Stomach smooth muscle (tissue), 2 donors: ENCODE measurements at regions not wholly inside any gene's neighbourhood (a gene's known extent, or its start where the extent isn't known, plus 50 kb on each side); places are given as distances from the start of the nearest gene placed in this dataset.

Experiments used
- H3K27ac ChIP-seq: one replicate; pipeline ENCODE4 v1.7.0; 2013; ENCODE audit warnings: mild to moderate bottlenecking, low read length, inconsistent platforms
- H3K27me3 ChIP-seq, 2 donors: one replicate each; pipeline ENCODE4 v1.7.0; 2013; ENCODE audit warnings: low read length in 2 of 2; ENCODE audit not compliant: insufficient read depth in 2 of 2, control insufficient read depth in 1 of 2
- H3K36me3 ChIP-seq, 2 donors: one replicate each; pipeline ENCODE4 v1.7.0; 2013; ENCODE audit warnings: low read length in 2 of 2; ENCODE audit not compliant: control insufficient read depth in 2 of 2, insufficient read depth in 2 of 2
- H3K4me1 ChIP-seq: one replicate; pipeline ENCODE4 v1.7.0; 2013; ENCODE audit warnings: low read length; ENCODE audit not compliant: control insufficient read depth, insufficient read depth
- H3K4me3 ChIP-seq, 2 donors: one replicate each; pipeline ENCODE4 v1.7.0; 2013; ENCODE audit warnings: low read length in 2 of 2
- H3K9ac ChIP-seq, 2 donors: one replicate each; pipeline ENCODE4 v1.7.0; 2013; ENCODE audit warnings: low read length in 2 of 2, mild to moderate bottlenecking in 1 of 2
- H3K9me3 ChIP-seq, 2 donors: one replicate each; pipeline ENCODE4 v1.7.0; 2013; ENCODE audit warnings: low read length in 2 of 2; ENCODE audit not compliant: control insufficient read depth in 2 of 2
- donor health status: healthy.
- donor health status: Pancreatic carcinoma.

GRCh38 chr3:65024148-65024547 is 336.3 kb upstream of the ADAMTS9 start:
- Histone ChIP-seq H3K4me3 (no peak overlapping the region), H3K9me3 (no peaks in the 10 kb centered on the region), H3K27me3 (no peaks in the 10 kb centered on the region), H3K36me3 (peaks cover 2 to 3% of the 10 kb centered on the region in 2 donors), H3K9ac (no peak overlapping the region), H3K27ac (no peak overlapping the region), H3K4me1 (no peaks in the 10 kb centered on the region)

GRCh38 chr3:65020281-65021160 is 332.7 kb upstream of the ADAMTS9 start:
- Histone ChIP-seq H3K9ac (no peak overlapping the region), H3K9me3 (no peaks in the 10 kb centered on the region), H3K27me3 (no peaks in the 10 kb centered on the region), H3K36me3 (peaks cover 0 to 2% of the 10 kb centered on the region in 2 donors), H3K4me1 (no peaks in the 10 kb centered on the region), H3K4me3 (no peak overlapping the region), H3K27ac (no peak overlapping the region)

GRCh38 chr3:65019443-65020055 is 331.7 kb upstream of the ADAMTS9 start:
- H3K36me3 ChIP-seq: peaks cover 0 to 2% of the 10 kb centered on the region in 2 donors
- no peak overlapping the region for H3K9ac ChIP-seq
- H3K4me1 ChIP-seq: no peaks in the 10 kb centered on the region
- no peak overlapping the region for H3K27ac ChIP-seq
- H3K4me3 ChIP-seq: no peak overlapping the region
- H3K27me3 ChIP-seq: no peaks in the 10 kb centered on the region
- no peaks in the 10 kb centered on the region for H3K9me3 ChIP-seq

- H3K27ac ChIP-seq: no peak overlapping the region
Observed at GRCh38 chr3:65018801-65019200, 331.0 kb upstream of the ADAMTS9 start.

GRCh38 chr3:65017359-65017758 is 329.6 kb upstream of the ADAMTS9 start:
- Histone ChIP-seq H3K27ac (no peak overlapping the region), H3K9ac (no peak overlapping the region), H3K4me3 (no peak overlapping the region), H3K36me3 (no peaks in the 10 kb centered on the region), H3K9me3 (peaks cover 0 to 7% of the 10 kb centered on the region in 2 donors), H3K4me1 (no peaks in the 10 kb centered on the region), H3K27me3 (no peaks in the 10 kb centered on the region)

More at GRCh38 chr3:65018801-65019200, 331.0 kb upstream of the ADAMTS9 start:
- H3K9ac ChIP-seq: no peak overlapping the region
- peaks cover 0 to 2% of the 10 kb centered on the region in 2 donors for H3K36me3 ChIP-seq
- H3K4me3 ChIP-seq: no peak overlapping the region
- no peaks in the 10 kb centered on the region for H3K27me3 ChIP-seq
- H3K4me1 ChIP-seq: no peaks in the 10 kb centered on the region
- H3K9me3 ChIP-seq: no peaks in the 10 kb centered on the region

GRCh38 chr3:65015711-65016110 is 327.9 kb upstream of the ADAMTS9 start:
- Histone ChIP-seq H3K4me1 (no peaks in the 10 kb centered on the region), H3K36me3 (no peaks in the 10 kb centered on the region)

GRCh38 chr3:65013053-65013452 is 325.3 kb upstream of the ADAMTS9 start:
- H3K27me3 ChIP-seq: no peaks in the 10 kb centered on the region
- H3K27ac ChIP-seq: no peak overlapping the region
- H3K9ac ChIP-seq: no peak overlapping the region
- peaks cover 0 to 7% of the 10 kb centered on the region in 2 donors for H3K9me3 ChIP-seq
- no peaks in the 10 kb centered on the region for H3K4me1 ChIP-seq
- H3K4me3 ChIP-seq: no peak overlapping the region
- no peaks in the 10 kb centered on the region for H3K36me3 ChIP-seq

More at GRCh38 chr3:65015711-65016110, 327.9 kb upstream of the ADAMTS9 start:
- Histone ChIP-seq H3K9me3 (peaks cover 0 to 7% of the 10 kb centered on the region in 2 donors), H3K4me3 (no peak overlapping the region), H3K27me3 (no peaks in the 10 kb centered on the region), H3K9ac (no peak overlapping the region), H3K27ac (no peak overlapping the region)

- H3K36me3 ChIP-seq: no peaks in the 10 kb centered on the region
- H3K27ac ChIP-seq: no peak overlapping the region
Observed at GRCh38 chr3:65006300-65006739, 318.5 kb upstream of the ADAMTS9 start.

GRCh38 chr3:65005486-65005885 is 317.7 kb upstream of the ADAMTS9 start:
- no peaks in the 10 kb centered on the region for H3K27me3 ChIP-seq
- no peak overlapping the region for H3K27ac ChIP-seq

More at GRCh38 chr3:65006300-65006739, 318.5 kb upstream of the ADAMTS9 start:
- Histone ChIP-seq H3K4me3 (no peak overlapping the region), H3K9me3 (no peaks in the 10 kb centered on the region), H3K4me1 (no peaks in the 10 kb centered on the region), H3K9ac (no peak overlapping the region), H3K27me3 (no peaks in the 10 kb centered on the region)

GRCh38 chr3:65004795-65005295 is 317.0 kb upstream of the ADAMTS9 start:
- H3K4me3 ChIP-seq: no peak overlapping the region
- no peak overlapping the region for H3K27ac ChIP-seq
- no peaks in the 10 kb centered on the region for H3K36me3 ChIP-seq
- no peak overlapping the region for H3K9ac ChIP-seq
- H3K9me3 ChIP-seq: no peaks in the 10 kb centered on the region
- no peaks in the 10 kb centered on the region for H3K4me1 ChIP-seq
- no peaks in the 10 kb centered on the region for H3K27me3 ChIP-seq

More at GRCh38 chr3:65005486-65005885, 317.7 kb upstream of the ADAMTS9 start:
- Histone ChIP-seq H3K4me3 (no peak overlapping the region), H3K4me1 (no peaks in the 10 kb centered on the region), H3K9me3 (no peaks in the 10 kb centered on the region), H3K36me3 (no peaks in the 10 kb centered on the region), H3K9ac (no peak overlapping the region)
